Fibroblast of lung (primary cell): ENCODE measurements at regions not wholly inside any gene's neighbourhood (a gene's known extent, or its start where the extent isn't known, plus 50 kb on each side); places are given as distances from the start of the nearest gene placed in this dataset.
A peak's percentile ranks its signal among the peaks of the same experiment; 100 is the strongest.

Source experiments
- DNase-seq, 2 donors: peaks; one replicate each; pipeline versions ENCODE4 v3.0.0 to v3.0.0-alpha.2; 2010; ENCODE audit warnings: low read depth in 2 of 2
- H2AFZ ChIP-seq: 2 replicates; pipeline ENCODE4 v1.5.1; 2012; ENCODE audit warnings: low read length, control low read depth, inconsistent platforms
- H3K27ac ChIP-seq: 2 replicates; pipeline ENCODE4 v1.5.1; 2011; ENCODE audit warnings: low read length, control low read depth; ENCODE audit not compliant: insufficient read depth
- H3K27me3 ChIP-seq: 2 replicates; pipeline ENCODE4 v1.5.1; 2011; ENCODE audit warnings: mild to moderate bottlenecking, low read length; ENCODE audit not compliant: control insufficient read depth, insufficient read depth
- H3K36me3 ChIP-seq: 2 replicates; pipeline ENCODE4 v1.5.1; 2011; ENCODE audit warnings: low read length; ENCODE audit not compliant: control insufficient read depth, insufficient read depth
- H3K4me1 ChIP-seq: 2 replicates; pipeline ENCODE4 v1.5.1; 2011; ENCODE audit warnings: low read length; ENCODE audit not compliant: control insufficient read depth, insufficient read depth; ENCODE audit errors: extremely low read depth
- H3K4me2 ChIP-seq: 2 replicates; pipeline ENCODE4 v1.5.1; 2011; ENCODE audit warnings: low read length, control low read depth; ENCODE audit not compliant: insufficient read depth; ENCODE audit errors: extremely low read depth
- H3K4me3 ChIP-seq, 4 experiments: fragments of 200-600 bp in 1 of 4; sonication (generic) in 1 of 4; replicated peaks in 1 of 4; 2 replicates each; pipeline ENCODE4 v1.5.1; 2011 to 2016; ENCODE audit warnings: low read length in 4 of 4, low read depth in 3 of 4, mild to moderate bottlenecking in 3 of 4, control low read depth in 2 of 4, inconsistent platforms in 1 of 4, mixed read lengths in 1 of 4; ENCODE audit not compliant: insufficient read depth in 1 of 4; ENCODE audit errors: control extremely low read depth in 1 of 4
- H3K79me2 ChIP-seq: 2 replicates; pipeline ENCODE4 v1.5.1; 2012; ENCODE audit warnings: mild to moderate bottlenecking, low read length, inconsistent platforms; ENCODE audit not compliant: control insufficient read depth, insufficient read depth
- H3K9ac ChIP-seq: 2 replicates; pipeline ENCODE4 v1.5.1; 2011; ENCODE audit warnings: mild to moderate bottlenecking, low read length, control low read depth; ENCODE audit not compliant: insufficient read depth
- H3K9me3 ChIP-seq: 2 replicates; pipeline ENCODE4 v1.5.1; 2012; ENCODE audit warnings: low read depth, low read length; ENCODE audit not compliant: control insufficient read depth, insufficient read depth
- H4K20me1 ChIP-seq: 2 replicates; pipeline ENCODE4 v1.5.1; 2011; ENCODE audit warnings: low read length; ENCODE audit not compliant: control insufficient read depth, insufficient read depth; ENCODE audit errors: extremely low read depth
- EZH2 ChIP-seq: IDR thresholded peaks from 2 replicates; pipeline ENCODE4 v1.5.1; 2012; ENCODE audit warnings: low read length, control low read depth, mild to moderate bottlenecking; ENCODE audit errors: missing control alignments
- TF ChIP-seq, protein P1 (sequence below), 2 donors: IDR thresholded peaks in 1 of 2; conservative IDR thresholded peaks in 1 of 2; 1 replicate in 1 of 2; 2 replicates in 1 of 2; pipeline ENCODE4 v1.5.1; 2011 to 2012; ENCODE audit warnings: low read length in 2 of 2, control low read depth in 1 of 2, inconsistent platforms in 1 of 2, low read depth in 1 of 2, mild to moderate bottlenecking in 1 of 2

DNA sequence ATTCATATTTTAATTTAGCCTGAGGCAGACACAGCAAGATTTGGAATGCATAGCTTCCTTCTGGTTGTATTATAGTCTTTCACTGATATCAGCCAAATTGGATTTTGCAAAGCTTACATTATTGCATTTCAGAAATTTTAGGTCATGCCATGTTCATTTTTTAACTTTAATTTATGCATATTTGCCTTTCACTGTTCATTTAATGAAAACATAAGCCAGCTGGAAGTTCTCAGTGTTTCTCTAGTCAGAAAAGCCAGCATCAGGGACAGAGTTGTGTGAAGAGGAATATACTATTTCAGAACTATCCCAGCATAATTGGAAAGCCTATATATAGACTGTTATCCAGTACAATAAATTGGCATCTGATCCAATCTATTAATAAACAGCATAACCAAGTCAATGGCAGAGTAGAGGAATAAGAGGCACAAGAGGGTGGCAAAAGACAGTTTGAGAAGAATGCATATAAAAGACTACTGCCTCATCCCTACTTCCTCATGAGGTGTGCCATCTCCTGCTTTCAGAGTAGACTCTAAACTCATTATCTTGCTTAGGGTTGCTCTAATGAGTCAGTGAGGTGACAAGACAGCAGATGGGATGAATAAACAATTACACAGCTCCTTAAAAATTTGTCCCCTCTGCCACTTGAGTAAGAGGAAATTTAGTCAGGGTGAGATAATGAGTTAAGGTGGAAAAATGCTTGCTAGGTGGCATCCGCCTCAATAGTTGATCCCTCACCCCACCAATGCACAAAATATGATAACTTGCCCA lies 159.8 kb upstream of the HCRTR2 start:
- peak in 1 of 2 donors; percentile 70 for DNase-seq
- no peaks in the 10 kb centered on the region for H3K4me1 ChIP-seq
- TF ChIP-seq, protein P1, sequence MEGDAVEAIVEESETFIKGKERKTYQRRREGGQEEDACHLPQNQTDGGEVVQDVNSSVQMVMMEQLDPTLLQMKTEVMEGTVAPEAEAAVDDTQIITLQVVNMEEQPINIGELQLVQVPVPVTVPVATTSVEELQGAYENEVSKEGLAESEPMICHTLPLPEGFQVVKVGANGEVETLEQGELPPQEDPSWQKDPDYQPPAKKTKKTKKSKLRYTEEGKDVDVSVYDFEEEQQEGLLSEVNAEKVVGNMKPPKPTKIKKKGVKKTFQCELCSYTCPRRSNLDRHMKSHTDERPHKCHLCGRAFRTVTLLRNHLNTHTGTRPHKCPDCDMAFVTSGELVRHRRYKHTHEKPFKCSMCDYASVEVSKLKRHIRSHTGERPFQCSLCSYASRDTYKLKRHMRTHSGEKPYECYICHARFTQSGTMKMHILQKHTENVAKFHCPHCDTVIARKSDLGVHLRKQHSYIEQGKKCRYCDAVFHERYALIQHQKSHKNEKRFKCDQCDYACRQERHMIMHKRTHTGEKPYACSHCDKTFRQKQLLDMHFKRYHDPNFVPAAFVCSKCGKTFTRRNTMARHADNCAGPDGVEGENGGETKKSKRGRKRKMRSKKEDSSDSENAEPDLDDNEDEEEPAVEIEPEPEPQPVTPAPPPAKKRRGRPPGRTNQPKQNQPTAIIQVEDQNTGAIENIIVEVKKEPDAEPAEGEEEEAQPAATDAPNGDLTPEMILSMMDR (conservative IDR thresholded peaks at IDR 0.05 in 1 of 2, IDR thresholded peaks at IDR 0.05 in 1 of 2; ENCODE audit: low read depth in 1 of 2, low read length in 2 of 2): no peak
- H2AFZ ChIP-seq: no peak overlapping the region
- H3K9ac ChIP-seq: no peak overlapping the region
- H3K36me3 ChIP-seq: no peaks in the 10 kb centered on the region
- no peaks in the 10 kb centered on the region for H4K20me1 ChIP-seq
- H3K27me3 ChIP-seq: no peaks in the 10 kb centered on the region
- no peak overlapping the region for H3K4me2 ChIP-seq
- H3K27ac ChIP-seq: no peak overlapping the region
- no peak overlapping the region for H3K4me3 ChIP-seq
- H3K79me2 ChIP-seq: no peaks in the 10 kb centered on the region
- H3K9me3 ChIP-seq: no peaks in the 10 kb centered on the region

DNA sequence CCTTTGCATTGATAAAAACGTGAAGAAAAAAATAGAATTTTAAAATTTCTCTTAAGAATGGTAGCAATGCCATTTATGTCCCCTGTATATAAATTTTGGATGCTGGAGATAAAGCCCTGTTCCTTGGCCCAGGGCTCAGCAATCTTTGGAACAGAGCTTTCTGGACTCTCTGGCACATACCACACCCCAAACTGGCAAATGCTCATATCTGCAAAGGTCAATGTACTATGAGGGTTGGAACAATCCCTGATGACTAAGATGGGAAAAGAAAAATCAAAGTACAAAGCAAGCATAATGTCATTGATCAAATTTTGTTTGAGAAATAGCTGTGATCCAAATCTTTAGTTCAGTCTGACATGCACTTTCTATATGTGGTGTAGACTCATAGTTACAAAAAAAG lies 158.1 kb upstream of the HCRTR2 start:
- DNase-seq: peak in 1 of 2 donors; percentile 54

DNA sequence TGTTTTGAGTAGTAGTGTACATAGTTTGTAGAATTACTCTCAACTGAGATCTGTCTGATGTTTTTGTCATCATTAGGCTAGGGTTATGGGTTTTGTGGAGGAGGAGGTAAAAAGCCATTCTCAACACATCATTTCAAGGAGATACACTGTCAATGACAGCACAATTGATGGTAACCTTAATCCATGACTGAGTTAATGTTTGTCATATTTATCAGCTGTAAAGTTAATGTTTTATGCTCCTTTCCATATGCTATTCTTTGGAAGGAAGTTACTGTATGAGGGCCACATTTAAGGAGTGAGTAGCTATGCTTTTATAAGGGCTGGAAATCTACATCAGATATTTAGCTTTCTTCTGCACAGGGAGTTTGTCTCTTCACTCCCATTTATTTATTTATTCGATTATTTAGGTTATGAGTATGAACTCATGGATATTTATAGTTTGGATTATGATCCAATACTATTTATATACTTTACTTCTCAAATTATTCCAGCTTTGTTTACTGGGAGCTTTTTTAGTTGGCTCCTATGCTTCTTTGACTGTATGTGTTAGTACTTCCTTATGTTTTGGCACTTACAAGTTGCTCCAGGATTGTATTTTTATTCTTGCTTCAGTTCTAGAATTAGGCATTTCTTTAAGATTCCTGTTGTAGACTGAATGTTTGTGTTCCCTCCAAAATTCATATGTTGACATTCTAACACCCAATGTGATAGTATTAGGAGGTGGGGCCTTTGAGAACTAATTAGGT lies 156.6 kb upstream of the HCRTR2 start:
- no peak for DNase-seq
- H4K20me1 ChIP-seq: no peaks in the 10 kb centered on the region
- no peaks in the 10 kb centered on the region for H3K9me3 ChIP-seq
- TF ChIP-seq, protein P1 (conservative IDR thresholded peaks at IDR 0.05 in 1 of 2, IDR thresholded peaks at IDR 0.05 in 1 of 2; ENCODE audit: low read depth in 1 of 2, low read length in 2 of 2): no peak
- no peak for TF ChIP-seq EZH2
- no peaks in the 10 kb centered on the region for H3K27me3 ChIP-seq
- no peak overlapping the region for H2AFZ ChIP-seq
- H3K4me1 ChIP-seq: no peaks in the 10 kb centered on the region
- H3K27ac ChIP-seq: no peak overlapping the region
- H3K36me3 ChIP-seq: no peaks in the 10 kb centered on the region
- no peak overlapping the region for H3K9ac ChIP-seq
- no peaks in the 10 kb centered on the region for H3K79me2 ChIP-seq
- H3K4me2 ChIP-seq: no peak overlapping the region
- no peak overlapping the region for H3K4me3 ChIP-seq

More for the DNA sequence above, 158.1 kb upstream of the HCRTR2 start:
- Histone ChIP-seq H2AFZ (no peak overlapping the region), H3K79me2 (no peaks in the 10 kb centered on the region), H3K27me3 (no peaks in the 10 kb centered on the region), H3K4me3 (no peak overlapping the region), H3K9ac (no peak overlapping the region), H3K4me1 (no peaks in the 10 kb centered on the region), H3K4me2 (no peak overlapping the region), H4K20me1 (no peaks in the 10 kb centered on the region), H3K27ac (no peak overlapping the region), H3K9me3 (no peaks in the 10 kb centered on the region), H3K36me3 (no peaks in the 10 kb centered on the region)
- TF ChIP-seq, protein P1 (conservative IDR thresholded peaks at IDR 0.05 in 1 of 2, IDR thresholded peaks at IDR 0.05 in 1 of 2; ENCODE audit: low read depth in 1 of 2, low read length in 2 of 2): no peak
- no peak for TF ChIP-seq EZH2
